HG03457 (cell line): ENCODE measurements at regions not wholly inside any gene's neighbourhood (a gene's known extent, or its start where the extent isn't known, plus 50 kb on each side); places are given as distances from the start of the nearest gene placed in this dataset.

Experiments used
- ATAC-seq: cut with Tn5 transposase; IDR thresholded peaks from one replicate; pipeline ENCODE4 v1.9.1; 2021; ENCODE audit warnings: moderate number of reproducible peaks; ENCODE audit not compliant: unreplicated experiment

DNA sequence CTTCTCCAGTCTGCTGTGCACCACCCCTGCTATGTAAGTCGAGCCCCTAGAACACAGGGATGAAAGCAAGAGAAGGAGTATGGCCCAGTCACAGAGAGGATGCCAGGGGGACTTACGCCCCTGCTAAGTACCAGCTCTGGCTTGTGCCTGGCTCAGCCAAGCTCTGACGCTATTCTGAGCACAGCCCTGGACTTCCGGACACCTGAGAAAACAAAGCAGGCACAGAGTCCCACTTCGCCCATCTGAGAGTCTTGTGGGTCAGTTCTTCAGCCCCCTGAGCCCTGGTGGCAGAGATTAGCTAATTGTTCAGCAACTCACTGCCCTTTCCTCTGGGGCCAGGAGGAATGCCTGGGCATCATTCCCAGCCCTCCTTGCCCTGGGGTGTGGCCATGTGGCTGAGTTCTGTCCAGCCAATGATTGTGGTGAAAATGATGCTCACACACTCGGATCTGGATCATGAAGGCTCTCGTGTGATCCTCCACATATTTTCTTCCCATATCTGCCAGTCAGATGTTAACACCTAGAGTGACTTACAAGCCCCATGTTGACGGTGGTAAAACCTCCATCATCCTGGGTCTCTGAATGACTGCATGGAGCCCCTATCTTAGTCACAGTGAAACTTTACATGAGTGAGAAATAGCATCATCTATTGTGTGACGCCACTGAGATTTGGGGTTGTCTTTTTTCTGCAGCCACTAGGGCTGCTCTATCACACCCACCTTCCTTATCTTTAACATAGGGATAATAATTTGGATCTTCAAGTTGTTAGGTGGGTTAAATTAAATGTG lies 105.7 kb downstream of the TPRA1 start:
- ATAC-seq, result no peak

DNA sequence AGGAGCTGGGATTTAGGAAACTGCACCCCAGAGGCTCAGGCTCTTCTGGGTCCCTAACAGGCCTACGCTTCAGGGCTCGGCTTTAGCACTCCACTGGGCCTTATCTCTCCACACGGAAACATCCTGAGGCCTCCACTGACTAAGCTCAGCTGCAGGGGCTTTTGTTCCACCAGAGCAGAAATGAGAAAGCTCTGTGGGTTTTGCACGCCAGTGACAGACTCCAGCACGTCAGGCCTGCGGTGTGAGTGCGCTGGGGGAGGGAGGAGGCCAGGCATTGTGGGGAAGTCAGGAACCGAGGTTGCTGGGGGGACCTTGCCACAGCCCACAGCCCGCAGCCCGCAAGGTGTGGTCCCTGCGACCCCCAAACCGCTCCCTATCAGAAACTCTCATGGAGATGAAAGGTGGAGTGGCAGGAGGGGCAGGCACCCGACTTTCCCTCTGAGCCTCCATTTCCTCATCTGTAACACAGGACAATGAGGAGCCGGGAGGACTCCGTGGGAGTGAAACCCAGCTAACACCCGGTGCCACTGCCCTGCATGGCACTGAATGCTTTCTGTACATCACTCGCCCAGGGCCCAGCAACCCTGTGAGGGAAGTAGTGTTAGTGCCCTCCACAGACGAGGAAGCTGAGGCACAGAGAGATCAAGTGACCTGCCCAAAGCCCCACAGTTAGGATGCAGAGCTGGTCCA lies 106.5 kb downstream of the TPRA1 start:
- ATAC-seq, result peak; percentile 62

DNA sequence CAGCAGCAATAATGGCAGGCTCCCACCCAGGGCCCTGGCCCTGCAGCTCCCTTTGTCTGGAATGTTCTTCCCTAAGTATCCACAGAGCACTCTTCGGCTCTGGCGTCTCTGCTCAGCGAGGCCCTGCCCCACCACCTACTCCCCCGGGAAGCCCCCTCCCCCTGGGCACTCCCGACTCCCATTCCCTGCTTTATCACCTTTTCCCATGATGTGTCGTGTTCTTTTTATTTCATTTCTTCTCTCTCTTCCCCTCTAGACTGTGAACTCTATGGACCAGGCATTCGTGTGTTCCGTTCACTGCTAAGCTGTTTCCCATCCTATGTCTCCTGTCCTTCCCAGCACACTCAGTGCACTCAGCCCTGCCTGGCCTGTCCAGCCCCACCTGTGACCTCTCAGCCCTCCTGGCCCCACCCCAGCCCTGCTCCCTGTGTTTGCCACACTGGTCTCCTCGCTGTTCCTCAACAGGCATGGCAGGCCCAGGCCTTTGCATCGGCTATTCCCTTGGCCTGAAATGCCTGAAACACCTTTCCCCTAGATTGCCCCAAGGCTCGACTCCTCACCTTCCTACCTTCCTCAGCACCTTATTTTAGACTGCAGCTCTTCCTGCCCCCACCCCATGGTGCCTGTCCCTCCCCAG lies 107.4 kb downstream of the TPRA1 start:
- no peak for ATAC-seq

DNA sequence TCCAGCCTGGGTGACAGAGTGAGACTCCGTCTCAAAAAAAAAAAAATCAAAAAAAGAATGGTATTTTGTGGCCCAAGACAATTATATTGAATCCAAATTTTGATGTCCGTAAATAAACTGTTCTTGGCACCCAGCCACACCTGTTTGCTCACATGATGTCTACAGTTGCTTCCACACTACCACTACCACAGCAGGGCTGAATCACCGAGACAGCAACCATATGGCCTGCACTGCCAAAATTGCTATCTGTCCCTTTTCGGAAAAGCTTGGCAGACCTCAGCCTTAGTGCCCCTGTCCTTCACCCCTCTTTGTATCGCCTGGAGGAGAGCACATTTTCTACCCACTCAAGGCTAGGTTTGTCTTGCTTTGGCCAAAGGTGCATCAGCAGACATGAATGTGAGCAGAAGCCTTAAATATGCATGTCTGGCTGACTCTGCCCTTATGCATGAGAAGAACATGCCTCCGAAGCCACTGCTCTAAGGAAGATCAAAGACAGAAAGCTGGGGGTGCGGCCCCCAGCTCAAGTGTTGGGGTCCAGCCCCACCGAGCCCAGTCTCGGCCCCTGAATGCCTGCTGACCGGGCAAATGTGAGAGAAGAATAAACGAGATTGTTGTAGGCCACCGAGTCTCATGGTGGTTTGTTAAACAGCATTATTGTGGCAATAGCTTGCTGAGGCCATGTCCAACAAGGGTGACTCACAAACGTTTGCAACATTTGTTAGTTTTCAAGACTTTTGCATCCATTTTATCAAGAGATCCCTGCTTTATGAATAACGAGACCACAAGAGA lies 108.1 kb downstream of the TPRA1 start:
- no peak for ATAC-seq

DNA sequence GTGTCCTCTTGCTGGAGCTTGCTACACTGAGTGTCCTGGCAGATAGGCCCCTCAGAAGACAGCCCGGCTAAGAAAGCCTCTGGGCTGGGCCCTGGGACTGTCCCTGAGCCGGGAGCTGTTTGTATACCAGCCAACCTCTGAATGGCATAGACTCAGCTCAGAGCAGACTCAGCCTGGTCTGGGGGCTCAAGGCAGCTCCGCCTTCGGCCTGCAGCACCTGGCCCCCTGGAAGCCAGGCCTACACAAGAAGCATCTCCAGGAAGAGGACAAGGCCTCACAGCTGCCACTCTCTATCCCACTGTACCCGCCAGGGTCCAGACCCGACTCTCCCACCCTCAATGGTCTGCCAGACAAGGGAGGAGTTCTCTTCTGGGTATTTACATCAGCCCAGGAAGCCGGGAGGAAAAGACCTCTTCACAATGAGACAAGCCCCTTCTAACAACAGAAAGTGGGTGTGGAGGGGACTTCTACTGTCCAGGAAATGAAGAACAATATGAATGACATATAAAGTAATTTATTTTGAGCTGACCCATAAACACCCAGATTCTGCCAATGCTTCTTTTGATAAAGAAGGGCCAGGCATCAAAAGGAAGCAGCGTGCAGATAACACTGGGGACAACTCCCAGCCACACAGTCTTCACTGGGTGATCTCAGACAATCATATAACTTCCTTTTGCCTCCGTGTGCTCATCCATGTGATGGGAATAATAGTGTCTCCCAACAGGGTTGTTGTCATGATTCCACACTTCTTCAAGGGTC lies 110.2 kb downstream of the TPRA1 start:
- ATAC-seq, result no peak

- ATAC-seq, result no peak
These were observed 111.1 kb downstream of the TPRA1 start for GRCh38 chr3:127479449-127479848.

DNA sequence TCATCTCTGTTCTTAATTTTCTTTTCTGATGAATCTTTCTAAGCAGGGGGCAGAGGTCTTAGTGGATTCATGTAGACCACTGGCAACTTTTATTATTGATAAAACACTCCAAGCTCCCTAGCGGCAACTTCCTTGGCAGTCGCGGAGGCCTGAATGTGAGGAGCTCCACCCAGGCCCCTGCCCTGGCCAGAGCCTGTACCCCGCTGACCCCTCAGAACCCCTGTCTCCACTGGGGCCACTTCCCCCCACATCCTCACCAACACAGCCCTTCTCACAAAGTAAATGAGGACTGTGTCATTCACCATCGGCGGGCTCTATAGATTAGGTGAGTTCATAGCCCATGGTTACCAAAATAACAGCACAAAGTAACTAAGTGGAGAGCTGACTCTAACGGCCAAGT lies 111.6 kb downstream of the TPRA1 start:
- no peak for ATAC-seq

- ATAC-seq, result no peak
These were observed 113.1 kb downstream of the TPRA1 start for GRCh38 chr3:127477396-127477795.

- no peak for ATAC-seq
These were observed 113.6 kb downstream of the TPRA1 start for GRCh38 chr3:127476936-127477335.

DNA sequence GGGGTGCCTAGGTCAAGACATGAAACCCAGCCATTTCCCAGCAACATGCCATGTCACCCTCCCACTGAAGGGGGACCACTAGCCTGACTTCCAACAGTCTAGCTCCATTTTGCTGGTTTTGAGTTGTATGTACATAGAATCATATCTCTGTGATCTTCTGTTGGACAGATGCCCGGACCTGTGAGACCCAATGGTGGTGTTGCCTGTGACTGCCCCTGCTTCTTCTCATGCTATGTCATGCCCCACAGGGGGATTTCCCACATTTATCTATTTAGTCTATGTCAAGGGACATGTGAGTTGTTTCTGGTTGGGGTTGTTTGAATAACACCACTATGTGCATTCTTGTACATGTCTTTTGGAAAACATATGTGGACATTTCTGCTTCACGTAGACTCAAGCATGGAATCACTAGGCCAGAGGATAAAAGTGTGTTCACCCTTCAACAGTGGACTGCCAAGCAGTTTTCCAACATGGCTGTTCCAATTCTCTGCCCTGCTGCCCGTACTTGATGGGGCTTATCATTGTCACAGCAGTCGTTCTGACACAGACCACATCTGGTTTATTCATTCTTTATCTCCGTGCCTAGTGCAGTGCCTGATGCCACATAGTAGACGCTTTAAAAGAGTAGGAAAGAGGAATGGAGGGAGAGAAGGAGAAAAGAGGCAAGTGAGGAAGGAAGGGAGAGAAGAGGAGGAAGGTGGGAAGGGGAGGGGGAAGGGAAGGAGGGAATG lies 114.4 kb downstream of the TPRA1 start:
- ATAC-seq, result no peak

GRCh38 chr3:127475391-127475790 lies 115.1 kb downstream of the TPRA1 start:
- ATAC-seq, result no peak

GRCh38 chr3:127473244-127474024 lies 117.1 kb downstream of the TPRA1 start:
- no peak for ATAC-seq

DNA sequence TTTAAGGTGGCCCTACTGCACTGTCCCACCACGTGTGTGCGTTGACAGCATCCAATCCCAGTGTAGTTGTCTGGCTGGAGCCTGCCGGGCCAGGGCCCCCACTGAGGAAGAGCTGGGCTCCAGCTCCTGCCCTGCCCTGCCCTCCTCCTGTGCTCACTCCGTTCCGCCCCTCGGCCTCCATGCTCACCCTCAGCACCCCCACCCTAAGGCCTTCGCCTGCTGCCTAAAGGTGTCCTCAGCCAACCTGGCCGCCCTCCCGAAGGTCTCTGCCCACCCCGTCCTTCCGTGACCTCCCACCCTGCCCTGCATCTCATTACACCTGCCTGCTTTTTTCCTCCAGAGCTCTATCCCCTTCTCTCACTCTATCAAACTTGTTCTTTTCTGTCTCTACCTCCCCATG lies 118.0 kb downstream of the TPRA1 start:
- no peak for ATAC-seq

DNA sequence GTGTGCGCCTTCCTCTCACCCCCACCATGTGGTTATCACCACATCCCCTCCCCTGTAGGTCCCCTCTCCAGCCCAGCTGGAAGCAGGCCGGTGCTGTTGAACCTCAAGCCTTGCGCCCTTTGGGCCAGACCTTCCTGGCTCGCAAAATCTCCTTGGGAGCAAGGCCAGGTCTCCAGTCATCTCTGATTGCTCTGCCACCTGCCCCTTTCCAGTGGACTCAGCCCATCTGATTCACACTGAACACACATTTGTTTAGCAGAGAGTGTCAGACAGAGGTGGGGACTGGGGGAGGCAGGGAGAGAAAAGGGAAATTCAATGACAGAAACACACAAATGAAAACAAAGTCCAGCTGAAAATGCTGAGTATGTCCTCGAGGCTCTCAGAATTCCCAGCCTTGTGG lies 119.4 kb downstream of the TPRA1 start:
- no peak for ATAC-seq

DNA sequence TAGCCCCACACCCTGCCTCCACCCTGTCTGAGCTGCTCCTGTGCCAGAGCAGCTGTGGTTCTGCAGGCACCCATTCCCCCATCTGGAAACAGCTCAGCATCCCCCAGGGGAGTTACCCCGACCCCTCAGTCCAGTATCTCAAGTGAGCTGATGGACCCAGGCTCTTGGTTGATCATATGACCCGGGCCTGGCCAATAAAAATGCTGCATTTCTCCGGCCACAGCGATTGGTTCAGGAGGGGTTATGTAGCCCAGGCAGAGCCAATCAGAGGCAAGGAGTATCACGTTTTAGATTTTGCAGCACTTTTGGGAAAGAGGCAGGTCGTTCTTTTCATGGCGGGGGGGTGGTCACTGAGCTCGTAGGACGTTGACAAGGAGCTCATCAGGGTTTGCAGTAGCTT lies 120.8 kb downstream of the TPRA1 start:
- ATAC-seq, result no peak

GRCh38 chr3:127467391-127467790 lies 123.1 kb downstream of the TPRA1 start:
- ATAC-seq, result no peak

DNA sequence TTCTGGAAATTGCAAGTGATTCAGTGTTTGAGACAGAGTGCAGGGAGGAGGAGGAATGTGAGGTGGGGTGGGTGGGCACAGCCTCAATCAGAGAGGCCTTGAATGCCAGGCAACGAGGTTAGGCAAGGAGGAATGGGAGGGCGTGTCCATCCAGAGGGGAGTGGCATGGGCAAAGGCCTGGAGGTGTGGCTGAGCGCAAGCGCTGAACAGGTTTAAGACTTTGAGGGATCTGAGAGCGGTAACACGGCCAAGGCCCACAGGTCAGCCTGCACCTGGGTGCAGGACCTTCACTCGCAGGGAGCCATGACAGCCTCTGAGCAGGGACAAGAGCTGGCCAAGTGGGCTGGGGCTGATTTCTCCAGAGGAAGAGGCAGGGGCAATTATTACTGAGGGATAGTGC lies 125.9 kb downstream of the TPRA1 start:
- ATAC-seq, result no peak

GRCh38 chr3:127462111-127462655 lies 128.3 kb downstream of the TPRA1 start:
- no peak for ATAC-seq
